Nephron (organoid): ENCODE measurements at regions not wholly inside any gene's neighbourhood (a gene's known extent, or its start where the extent isn't known, plus 50 kb on each side); places are given as distances from the start of the nearest gene placed in this dataset.

Source experiments
- H3K27ac Mint-ChIP-seq, 3 experiments: 2 replicates each; pipeline ENCODE4 v1.8.0; 2020; ENCODE audit warnings: mixed read lengths in 3 of 3, mild to moderate bottlenecking in 2 of 3, moderate library complexity in 1 of 3
- H3K27me3 Mint-ChIP-seq: 2 replicates; pipeline ENCODE4 v1.8.0; 2021; ENCODE audit warnings: low read depth, mild to moderate bottlenecking, moderate library complexity, mixed read lengths
- H3K36me3 Mint-ChIP-seq: 2 replicates; pipeline ENCODE4 v1.8.0; 2020; ENCODE audit warnings: low read depth, mixed read lengths
- H3K4me1 Mint-ChIP-seq: 2 replicates; pipeline ENCODE4 v1.8.0; 2020; ENCODE audit warnings: mixed read lengths
- H3K4me3 Mint-ChIP-seq, 3 experiments: 2 replicates each; pipeline ENCODE4 v1.8.0; 2020; ENCODE audit warnings: mild to moderate bottlenecking in 3 of 3, mixed read lengths in 3 of 3, moderate library complexity in 2 of 3
- H3K9me3 Mint-ChIP-seq: 2 replicates; pipeline ENCODE4 v1.8.0; 2020; ENCODE audit warnings: mixed read lengths
- CTCF ChIP-seq, 3 experiments: fragments of 200-600 bp; sonication (generic); IDR thresholded peaks; one replicate each; pipeline ENCODE4 v1.5.0; 2021; ENCODE audit warnings: antibody characterized with exemption in 3 of 3; ENCODE audit not compliant: unreplicated experiment in 3 of 3

- Mint-ChIP-seq H3K27ac (no peak overlapping the region), H3K9me3 (peaks cover 32% of the 10 kb centered on the region), H3K4me3 (no peak overlapping the region), H3K4me1 (no peaks in the 10 kb centered on the region), H3K36me3 (peaks cover 24% of the 10 kb centered on the region), H3K27me3 (peaks cover 1% of the 10 kb centered on the region)
- no peak for TF ChIP-seq CTCF (IDR thresholded peaks at IDR 0.05; ENCODE audit: unreplicated experiment in 3 of 3)
Observed at GRCh38 chr7:153002572-153002971, 243.0 kb downstream of the ACTR3B start.

- Mint-ChIP-seq H3K36me3 (peaks cover 24% of the 10 kb centered on the region), H3K4me3 (no peak overlapping the region), H3K27me3 (peaks cover 9% of the 10 kb centered on the region), H3K27ac (no peak overlapping the region), H3K9me3 (peaks cover 26% of the 10 kb centered on the region), H3K4me1 (no peaks in the 10 kb centered on the region)
- no peak for TF ChIP-seq CTCF (IDR thresholded peaks at IDR 0.05; ENCODE audit: unreplicated experiment in 3 of 3)
Observed at GRCh38 chr7:153004341-153004740, 244.8 kb downstream of the ACTR3B start.

- H3K4me1 Mint-ChIP-seq: no peaks in the 10 kb centered on the region
- no peak overlapping the region for H3K27ac Mint-ChIP-seq
- no peak overlapping the region for H3K4me3 Mint-ChIP-seq
- no peak for TF ChIP-seq CTCF (IDR thresholded peaks at IDR 0.05; ENCODE audit: unreplicated experiment in 3 of 3)
- peaks cover 16% of the 10 kb centered on the region for H3K36me3 Mint-ChIP-seq
- H3K27me3 Mint-ChIP-seq: peaks cover 11% of the 10 kb centered on the region
- peaks cover 17% of the 10 kb centered on the region for H3K9me3 Mint-ChIP-seq
Observed at GRCh38 chr7:153005750-153006435, 246.3 kb downstream of the ACTR3B start.

- peaks cover 15% of the 10 kb centered on the region for H3K27me3 Mint-ChIP-seq
- H3K4me3 Mint-ChIP-seq: no peak overlapping the region
- H3K36me3 Mint-ChIP-seq: peaks cover 10% of the 10 kb centered on the region
- no peak for TF ChIP-seq CTCF (IDR thresholded peaks at IDR 0.05; ENCODE audit: unreplicated experiment in 3 of 3)
- no peaks in the 10 kb centered on the region for H3K4me1 Mint-ChIP-seq
- peaks cover 13% of the 10 kb centered on the region for H3K9me3 Mint-ChIP-seq
- H3K27ac Mint-ChIP-seq: no peak overlapping the region
Observed at GRCh38 chr7:153006452-153006851, 246.9 kb downstream of the ACTR3B start.

- H3K4me1 Mint-ChIP-seq: no peaks in the 10 kb centered on the region
- no peak overlapping the region for H3K4me3 Mint-ChIP-seq
- H3K36me3 Mint-ChIP-seq: peaks cover 6% of the 10 kb centered on the region
- H3K27me3 Mint-ChIP-seq: peaks cover 15% of the 10 kb centered on the region
- H3K27ac Mint-ChIP-seq: no peak overlapping the region
- TF ChIP-seq CTCF (IDR thresholded peaks at IDR 0.05; ENCODE audit: unreplicated experiment in 3 of 3): no peak
- H3K9me3 Mint-ChIP-seq: peaks cover 9% of the 10 kb centered on the region
Observed at GRCh38 chr7:153006911-153007310, 247.4 kb downstream of the ACTR3B start.

- peaks cover 19% of the 10 kb centered on the region for H3K27me3 Mint-ChIP-seq
- TF ChIP-seq CTCF (IDR thresholded peaks at IDR 0.05; ENCODE audit: unreplicated experiment in 3 of 3): no peak
Observed at GRCh38 chr7:153010416-153010815, 250.9 kb downstream of the ACTR3B start.

More at GRCh38 chr7:153010416-153010815, 250.9 kb downstream of the ACTR3B start:
- H3K4me3 Mint-ChIP-seq: no peak overlapping the region
- no peaks in the 10 kb centered on the region for H3K36me3 Mint-ChIP-seq
- no peaks in the 10 kb centered on the region for H3K4me1 Mint-ChIP-seq
- peaks cover 4% of the 10 kb centered on the region for H3K9me3 Mint-ChIP-seq
- H3K27ac Mint-ChIP-seq: no peak overlapping the region
